ENCODE measurements at regions not wholly inside any gene's neighbourhood (a gene's known extent, or its start where the extent isn't known, plus 50 kb on each side); places are given as distances from the start of the nearest gene placed in this dataset.

- TF ChIP-seq CTCF (IDR thresholded peaks at IDR 0.05; ENCODE audit: poor library complexity, severe bottlenecking), result no peak
- no peak for TF ChIP-seq RAD21 (conservative IDR thresholded peaks at IDR 0.05)
- no peak for TF ChIP-seq EP300 (conservative IDR thresholded peaks at IDR 0.05; ENCODE audit: poor library complexity, severe bottlenecking)
- no peak for TF ChIP-seq REST (IDR thresholded peaks at IDR 0.05; ENCODE audit: borderline replicate concordance)
- no peak for TF ChIP-seq POLR2AphosphoS5 (IDR thresholded peaks at IDR 0.05)
- TF ChIP-seq SMC3 (conservative IDR thresholded peaks at IDR 0.05; ENCODE audit: poor library complexity), result no peak
Observed at GRCh38 chr13:47076500-47076899, 179.6 kb upstream of the HTR2A start.

All from neural cell (in vitro differentiated cells).